GM12872 (cell line): ENCODE measurements at regions not wholly inside any gene's neighbourhood (a gene's known extent, or its start where the extent isn't known, plus 50 kb on each side); places are given as distances from the start of the nearest gene placed in this dataset.

Source experiments
- CTCF ChIP-seq: IDR thresholded peaks from 3 replicates; pipeline ENCODE4 v1.5.1; 2011; ENCODE audit warnings: low read depth, mild to moderate bottlenecking, low read length, moderate library complexity; ENCODE audit not compliant: insufficient read depth

DNA sequence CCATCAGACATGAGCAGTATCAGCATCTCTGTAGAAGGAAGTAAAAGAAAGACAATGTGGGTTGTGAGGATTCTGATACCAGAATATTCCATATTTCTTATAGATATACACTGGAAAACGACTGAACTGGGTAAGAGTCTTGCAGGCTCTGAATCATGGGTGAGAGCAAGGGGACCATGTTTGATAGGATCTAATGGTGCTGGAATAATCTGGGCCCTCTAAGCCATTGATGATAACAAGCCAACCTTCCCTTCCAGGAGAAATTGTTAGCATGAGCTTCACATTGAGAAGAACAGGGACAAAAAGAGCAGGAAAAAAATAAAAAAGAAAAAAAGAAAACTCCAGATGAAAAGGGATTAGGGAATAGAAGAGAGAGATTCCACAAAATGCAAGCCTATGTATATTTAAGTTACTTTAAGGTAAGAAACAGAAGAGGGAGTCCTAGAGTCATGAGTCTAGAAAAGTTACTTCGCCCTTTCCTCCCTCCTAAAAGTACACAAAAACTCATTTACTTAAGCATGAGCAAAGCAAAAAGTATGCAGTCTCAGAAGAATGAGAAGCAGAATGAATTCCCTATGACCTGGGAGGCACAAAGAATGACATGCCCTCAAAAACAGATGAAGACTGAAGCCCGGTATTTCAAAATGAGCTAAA lies 181.9 kb downstream of the TMEM26 start:
- no peak for TF ChIP-seq CTCF

DNA sequence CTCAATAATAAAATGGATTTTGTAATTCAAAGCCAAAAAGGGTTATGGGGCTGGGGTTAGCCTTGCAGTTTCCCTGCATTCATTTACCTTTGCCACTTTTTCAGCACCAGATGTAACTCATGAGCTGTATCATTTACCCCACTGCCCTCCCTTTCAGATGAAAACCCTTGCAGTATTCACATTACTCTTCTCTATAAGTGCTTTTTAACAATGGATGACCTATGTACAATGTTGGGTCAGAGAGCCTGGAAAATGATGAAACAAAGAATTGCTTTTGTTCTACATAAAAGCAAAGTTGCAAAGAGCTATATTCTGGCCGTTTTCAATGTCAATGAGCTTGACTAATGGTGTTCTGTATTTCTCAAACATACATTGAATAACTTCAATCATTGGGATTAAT lies 189.7 kb downstream of the TMEM26 start:
- TF ChIP-seq CTCF, result no peak

DNA sequence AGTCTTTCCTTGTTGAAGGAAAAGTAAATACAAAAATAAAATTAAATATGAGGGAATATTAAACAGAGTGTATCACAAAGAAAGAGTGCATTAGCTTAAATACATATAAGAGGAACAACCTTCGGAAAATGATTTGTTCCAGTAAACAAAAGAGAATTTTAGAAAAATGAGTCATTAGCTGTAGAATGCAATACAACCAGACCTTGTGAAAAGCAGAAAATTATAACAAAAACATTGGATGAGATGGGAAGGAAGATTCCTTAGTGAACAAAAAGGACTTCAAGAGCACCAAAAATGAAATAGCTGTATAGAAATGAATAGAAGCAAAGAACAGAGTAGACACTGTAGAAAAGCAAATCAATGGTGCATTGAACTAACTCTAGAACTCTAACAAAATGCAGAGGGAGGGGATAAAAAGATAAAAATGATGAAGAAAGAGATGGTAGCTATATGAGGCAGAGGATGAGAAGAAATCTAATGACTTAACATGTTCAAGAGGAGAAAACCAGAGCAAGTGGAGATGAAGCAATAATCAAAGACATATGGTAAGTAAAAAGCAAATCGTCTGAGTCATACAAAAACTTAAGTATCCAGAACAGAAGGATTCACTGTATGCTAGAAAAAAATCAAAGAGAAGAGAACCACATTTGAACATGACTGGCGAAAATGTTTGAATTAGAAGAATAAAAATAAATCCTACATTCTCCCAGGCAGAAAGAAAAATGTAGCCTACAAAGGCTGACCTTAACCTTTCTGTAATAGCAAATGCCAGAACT lies 190.5 kb downstream of the TMEM26 start:
- no peak for TF ChIP-seq CTCF

- no peak for TF ChIP-seq CTCF
Observed at GRCh38 chr10:61257956-61258496, 195.2 kb downstream of the TMEM26 start.

- no peak for TF ChIP-seq CTCF
Observed at GRCh38 chr10:61257136-61257535, 196.0 kb downstream of the TMEM26 start.

DNA sequence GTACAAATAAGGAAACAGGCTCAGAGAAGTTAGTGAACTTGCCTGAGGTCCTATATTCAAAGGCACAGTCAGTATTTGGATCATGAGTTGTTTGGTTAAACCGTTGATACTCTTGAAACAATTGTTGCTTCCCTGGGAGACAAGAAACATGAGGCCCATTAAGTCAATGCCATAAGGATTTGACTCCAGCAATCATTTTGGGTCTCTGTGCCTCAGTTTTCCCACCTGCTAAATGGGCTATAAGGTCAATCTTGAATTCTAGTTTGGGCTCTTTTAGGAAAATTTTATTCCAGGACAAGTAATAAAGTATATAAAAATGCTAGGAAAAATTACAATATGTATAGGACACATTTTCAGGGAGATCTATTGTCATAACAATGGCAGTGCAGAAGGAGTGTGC lies 202.1 kb downstream of the TMEM26 start:
- TF ChIP-seq CTCF, result no peak

- no peak for TF ChIP-seq CTCF
Observed at GRCh38 chr10:61250131-61250530, 203.1 kb downstream of the TMEM26 start.
